ENCODE measurements at regions not wholly inside any gene's neighbourhood (a gene's known extent, or its start where the extent isn't known, plus 50 kb on each side); places are given as distances from the start of the nearest gene placed in this dataset.

- H3K4me1 ChIP-seq = no peaks in the 10 kb centered on the region
- no peaks in the 10 kb centered on the region for H3K27me3 ChIP-seq
- TF ChIP-seq, protein P1, sequence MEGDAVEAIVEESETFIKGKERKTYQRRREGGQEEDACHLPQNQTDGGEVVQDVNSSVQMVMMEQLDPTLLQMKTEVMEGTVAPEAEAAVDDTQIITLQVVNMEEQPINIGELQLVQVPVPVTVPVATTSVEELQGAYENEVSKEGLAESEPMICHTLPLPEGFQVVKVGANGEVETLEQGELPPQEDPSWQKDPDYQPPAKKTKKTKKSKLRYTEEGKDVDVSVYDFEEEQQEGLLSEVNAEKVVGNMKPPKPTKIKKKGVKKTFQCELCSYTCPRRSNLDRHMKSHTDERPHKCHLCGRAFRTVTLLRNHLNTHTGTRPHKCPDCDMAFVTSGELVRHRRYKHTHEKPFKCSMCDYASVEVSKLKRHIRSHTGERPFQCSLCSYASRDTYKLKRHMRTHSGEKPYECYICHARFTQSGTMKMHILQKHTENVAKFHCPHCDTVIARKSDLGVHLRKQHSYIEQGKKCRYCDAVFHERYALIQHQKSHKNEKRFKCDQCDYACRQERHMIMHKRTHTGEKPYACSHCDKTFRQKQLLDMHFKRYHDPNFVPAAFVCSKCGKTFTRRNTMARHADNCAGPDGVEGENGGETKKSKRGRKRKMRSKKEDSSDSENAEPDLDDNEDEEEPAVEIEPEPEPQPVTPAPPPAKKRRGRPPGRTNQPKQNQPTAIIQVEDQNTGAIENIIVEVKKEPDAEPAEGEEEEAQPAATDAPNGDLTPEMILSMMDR (IDR thresholded peaks at IDR 0.05) = no peak
- H3K9me3 ChIP-seq = no peaks in the 10 kb centered on the region
- intact Hi-C loops (cut with DNase I; ENCODE audit: low total_unique reads) = no loop called here
- no peak overlapping the region for H3K4me3 ChIP-seq
- DNase-seq = no peak
- no peaks in the 10 kb centered on the region for H3K36me3 ChIP-seq
- no peak overlapping the region for H3K27ac ChIP-seq
Observed at GRCh38 chr10:8374334-8374733, 319.8 kb downstream of the GATA3 start.

DNA sequence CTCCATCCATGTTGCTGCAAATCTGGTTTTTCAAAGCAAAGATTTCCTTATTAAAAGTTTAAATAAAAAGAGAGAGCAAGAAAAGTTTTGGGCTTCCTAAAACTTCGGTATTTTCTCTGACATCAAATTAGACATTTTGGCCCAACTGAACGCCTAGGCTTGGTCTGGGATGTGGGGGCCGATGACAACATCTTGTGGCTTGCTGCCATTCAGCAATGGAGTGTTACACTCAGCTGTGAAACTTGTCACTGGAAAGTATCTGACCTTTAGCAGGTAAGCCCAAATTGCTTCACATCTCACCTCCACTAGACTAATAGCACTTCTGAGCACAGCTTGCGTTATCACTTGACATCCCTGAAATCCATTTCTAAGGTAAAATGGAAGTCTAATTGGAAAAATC lies 320.6 kb downstream of the GATA3 start:
- Histone ChIP-seq H3K36me3 (no peaks in the 10 kb centered on the region), H3K4me3 (no peak overlapping the region), H3K27me3 (no peaks in the 10 kb centered on the region), H3K9me3 (no peaks in the 10 kb centered on the region), H3K27ac (no peak overlapping the region), H3K4me1 (no peaks in the 10 kb centered on the region)
- intact Hi-C loops (cut with DNase I; ENCODE audit: low total_unique reads) = no loop called here
- DNase-seq = no peak
- TF ChIP-seq, protein P1 (IDR thresholded peaks at IDR 0.05) = no peak

DNA sequence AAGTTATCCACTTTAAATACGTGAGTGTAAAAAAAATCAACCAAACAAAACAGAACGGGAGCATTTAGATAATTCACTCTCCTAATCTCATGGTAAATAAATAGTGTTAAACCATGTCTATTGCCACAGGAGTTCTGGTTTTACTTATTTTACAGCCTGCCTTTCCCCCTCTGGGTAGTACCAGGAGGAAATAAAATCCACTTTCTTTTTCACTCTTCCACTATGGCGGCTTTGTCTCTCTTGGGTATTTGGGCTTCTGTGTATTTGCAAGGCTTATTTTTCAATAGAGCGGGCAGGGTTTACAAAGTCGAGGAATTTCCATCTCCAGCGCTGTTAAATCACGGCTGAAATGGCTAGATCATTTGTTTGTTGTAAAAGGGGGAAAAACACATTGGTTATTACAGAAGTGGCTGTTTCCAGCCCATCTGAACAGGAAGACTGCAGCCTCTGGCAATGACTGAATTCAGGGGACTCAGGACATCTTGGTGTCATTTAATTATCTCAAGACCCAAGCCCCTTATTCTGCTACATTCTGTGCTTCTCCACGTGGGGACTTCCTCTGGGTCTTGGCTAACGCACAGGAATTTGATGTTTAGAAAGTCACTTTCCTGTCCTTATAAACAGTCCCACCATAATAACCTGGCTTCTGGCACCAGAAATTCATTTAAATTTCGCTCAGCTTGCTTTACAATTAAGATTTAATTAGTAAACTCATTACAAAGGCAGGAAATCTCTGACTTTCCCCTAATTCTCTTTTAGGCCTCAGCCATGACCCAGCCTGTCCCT lies 323.9 kb downstream of the GATA3 start:
- no peaks in the 10 kb centered on the region for H3K9me3 ChIP-seq
- no peaks in the 10 kb centered on the region for H3K36me3 ChIP-seq
- DNase-seq = no peak
- peaks cover 0 to 6% of the 10 kb centered on the region in 2 donors for H3K27me3 ChIP-seq
- TF ChIP-seq, protein P1 (IDR thresholded peaks at IDR 0.05) = no peak
- intact Hi-C loops (cut with DNase I; ENCODE audit: low total_unique reads) = no loop called here
- no peaks in the 10 kb centered on the region for H3K4me1 ChIP-seq
- no peak overlapping the region for H3K4me3 ChIP-seq
- no peak overlapping the region for H3K27ac ChIP-seq

DNA sequence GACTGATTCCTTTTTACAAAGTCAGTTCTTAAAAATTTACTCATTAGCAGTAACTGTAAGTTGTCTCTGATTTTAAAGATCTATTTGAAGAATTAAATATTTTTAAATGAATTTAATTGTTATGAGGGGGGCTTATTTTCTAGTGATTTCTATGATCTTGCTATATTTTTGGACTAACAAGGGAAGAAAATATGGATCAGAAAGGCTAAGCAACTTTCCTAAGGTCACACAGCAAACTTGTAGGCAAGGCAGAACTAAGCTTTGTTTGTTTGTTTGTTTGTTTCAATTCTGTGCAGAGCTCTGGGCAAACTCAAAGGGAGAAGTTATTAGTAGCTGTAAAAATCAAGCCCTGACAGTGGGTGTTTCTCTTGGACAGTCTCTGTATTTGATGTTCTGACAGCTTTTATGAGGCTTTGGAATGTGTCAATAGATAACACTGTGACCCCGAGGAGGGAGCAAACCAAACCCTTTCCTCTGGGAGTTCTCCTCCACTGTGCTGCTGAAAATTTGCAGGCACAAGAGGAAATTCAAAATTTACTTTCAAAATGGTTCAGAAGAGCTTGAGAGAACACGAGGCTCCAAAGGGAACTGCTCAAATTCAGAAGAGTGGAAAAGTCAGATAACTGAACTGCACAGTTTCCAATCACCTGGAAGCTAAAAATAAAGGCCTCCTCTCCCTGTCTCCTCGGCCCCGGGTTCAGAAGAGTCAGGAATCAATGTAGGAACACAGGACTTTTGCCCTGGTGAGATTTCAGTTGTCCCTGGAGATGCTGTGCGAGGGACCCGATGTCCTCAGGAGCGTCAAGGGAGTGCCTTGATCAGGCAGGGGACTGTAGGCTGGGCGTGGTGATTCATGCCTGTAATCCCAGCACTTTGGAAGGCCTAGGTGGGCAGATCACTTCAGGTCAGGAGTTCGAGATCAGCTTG lies 325.7 kb downstream of the GATA3 start:
- TF ChIP-seq, protein P1 (IDR thresholded peaks at IDR 0.05) = no peak
- DNase-seq = no peak
- H3K4me1 ChIP-seq = no peaks in the 10 kb centered on the region
- H3K4me3 ChIP-seq = no peak overlapping the region
- intact Hi-C loops (cut with DNase I; ENCODE audit: low total_unique reads) = no loop called here
- no peaks in the 10 kb centered on the region for H3K36me3 ChIP-seq
- no peaks in the 10 kb centered on the region for H3K9me3 ChIP-seq
- no peak overlapping the region for H3K27ac ChIP-seq
- peaks cover 0 to 6% of the 10 kb centered on the region in 2 donors for H3K27me3 ChIP-seq

DNA sequence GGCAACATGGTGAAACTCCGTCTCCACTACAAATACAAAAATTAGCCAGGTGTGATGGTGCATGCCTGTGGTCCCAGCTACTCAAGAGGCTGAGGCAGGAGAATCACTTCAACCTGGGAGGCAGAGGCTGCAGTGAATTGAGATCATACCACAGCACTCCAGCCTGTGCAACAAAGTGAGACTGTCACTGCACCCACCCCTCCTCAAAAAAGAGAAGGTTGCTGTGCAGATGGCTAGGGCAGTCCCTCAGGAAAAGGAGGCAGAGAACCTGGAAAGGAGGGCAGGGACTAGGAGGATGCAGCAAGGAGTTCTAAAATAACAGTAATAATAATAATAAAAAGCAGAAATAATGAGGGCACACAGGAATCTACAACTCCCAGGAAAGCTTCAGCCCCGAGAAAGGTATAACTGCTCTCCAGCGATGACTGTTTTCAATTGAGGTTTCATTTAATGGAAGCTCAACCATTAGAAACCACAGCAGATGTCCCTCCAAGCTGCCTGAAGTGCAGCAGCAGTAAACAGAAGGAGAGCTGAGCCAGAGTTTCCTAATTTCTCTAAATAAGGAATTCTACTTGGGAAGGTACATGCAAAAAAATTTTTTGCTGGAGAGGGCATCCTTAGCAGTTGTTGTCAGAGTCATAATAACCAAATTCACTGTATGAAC lies 326.5 kb downstream of the GATA3 start:
- intact Hi-C loops (cut with DNase I; ENCODE audit: low total_unique reads) = no loop called here
- H3K36me3 ChIP-seq = no peaks in the 10 kb centered on the region
- no peaks in the 10 kb centered on the region for H3K4me1 ChIP-seq
- H3K27me3 ChIP-seq = peaks cover 0 to 6% of the 10 kb centered on the region in 2 donors
- H3K4me3 ChIP-seq = no peak overlapping the region
- H3K27ac ChIP-seq = no peak overlapping the region
- H3K9me3 ChIP-seq = no peaks in the 10 kb centered on the region
- TF ChIP-seq, protein P1 (IDR thresholded peaks at IDR 0.05) = no peak
- DNase-seq = no peak

Measured in tibial artery (tissue), 4 donors.